GM18499 (cell line): ENCODE measurements at regions not wholly inside any gene's neighbourhood (a gene's known extent, or its start where the extent isn't known, plus 50 kb on each side); places are given as distances from the start of the nearest gene placed in this dataset.

Experiments
- ATAC-seq: cut with Tn5 transposase; IDR thresholded peaks from one replicate; pipeline ENCODE4 v1.9.1; 2021; ENCODE audit warnings: moderate number of reproducible peaks; ENCODE audit not compliant: insufficient read depth, unreplicated experiment

DNA sequence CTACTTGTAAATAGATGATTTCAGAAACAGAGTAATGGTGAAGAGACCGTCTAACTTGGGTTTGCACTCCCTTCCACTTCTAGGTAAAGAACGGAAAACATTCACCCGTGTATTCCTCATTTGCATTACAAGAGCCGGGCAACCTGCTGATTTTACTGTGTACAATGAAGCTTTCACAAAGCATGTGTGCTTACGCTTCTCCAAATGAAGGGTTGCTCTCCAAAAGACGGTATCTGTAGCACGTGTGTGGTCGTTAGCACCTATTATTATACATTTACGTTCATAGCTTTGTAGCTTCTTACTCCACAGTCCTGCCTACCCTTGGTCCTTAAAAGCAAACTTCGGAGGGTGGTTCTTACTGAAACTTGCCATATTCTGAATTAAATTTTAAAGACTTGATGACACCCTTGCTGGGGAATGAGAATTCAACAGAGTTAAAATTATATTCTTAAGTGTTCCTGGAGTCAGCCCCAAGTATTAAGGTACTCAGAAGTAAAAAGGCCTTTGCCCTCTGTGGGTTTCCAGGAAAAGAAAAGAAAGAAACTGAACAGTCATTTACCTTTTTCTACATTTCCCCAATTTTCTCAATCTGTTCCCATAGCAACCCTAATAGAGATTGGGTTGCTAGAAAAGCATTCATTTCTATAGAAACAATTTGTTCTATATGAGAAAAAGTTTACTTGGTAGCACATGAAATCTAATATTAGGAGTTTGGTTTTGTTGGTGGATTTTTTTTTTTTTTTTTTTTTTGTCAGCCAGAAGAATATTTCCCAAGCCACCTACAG, 61.9 kb upstream of the KCNG1 start:
- no peak for ATAC-seq

- ATAC-seq = no peak
Measured at GRCh38 chr20:51083447-51083846, 60.5 kb upstream of the KCNG1 start.

GRCh38 chr20:51082988-51083387, 60.1 kb upstream of the KCNG1 start:
- no peak for ATAC-seq

DNA sequence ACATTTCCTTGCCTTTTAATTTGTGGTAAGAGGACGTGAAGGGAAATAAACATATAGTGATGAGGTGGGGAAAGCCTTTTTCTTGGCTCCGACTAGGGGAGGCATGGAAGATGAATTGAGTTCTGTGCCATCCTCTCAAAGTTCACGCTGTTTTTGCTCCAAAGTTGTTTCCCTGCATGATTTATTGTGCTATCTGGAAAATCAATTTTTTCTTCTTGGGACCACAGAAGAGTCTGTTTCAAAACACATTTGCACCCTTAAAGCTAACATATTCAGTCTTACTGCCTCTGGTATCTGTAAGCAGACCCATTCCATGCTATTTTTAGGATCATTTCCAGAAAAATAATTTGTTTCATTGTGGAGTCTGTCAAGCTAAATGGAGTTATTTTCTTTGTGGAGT, 57.6 kb upstream of the KCNG1 start:
- ATAC-seq = no peak

DNA sequence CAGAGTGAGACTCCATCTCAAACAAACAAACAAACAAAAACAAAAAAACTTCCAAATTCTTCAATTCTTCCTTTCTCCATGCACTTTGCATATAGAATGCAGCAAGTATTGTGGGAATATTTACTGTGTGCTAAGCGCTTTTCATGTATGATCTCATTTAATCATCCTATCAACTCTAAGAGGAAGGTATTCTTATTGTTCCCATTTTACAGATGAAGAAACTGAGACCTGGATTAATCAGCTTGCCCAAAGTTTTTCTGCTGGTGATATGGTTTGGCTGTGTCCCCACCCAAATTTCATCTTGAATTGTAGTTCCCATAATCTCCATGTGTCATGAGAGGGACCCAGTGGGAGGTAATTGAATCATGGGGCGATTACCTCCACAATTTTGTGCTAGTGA, 56.6 kb upstream of the KCNG1 start:
- no peak for ATAC-seq

DNA sequence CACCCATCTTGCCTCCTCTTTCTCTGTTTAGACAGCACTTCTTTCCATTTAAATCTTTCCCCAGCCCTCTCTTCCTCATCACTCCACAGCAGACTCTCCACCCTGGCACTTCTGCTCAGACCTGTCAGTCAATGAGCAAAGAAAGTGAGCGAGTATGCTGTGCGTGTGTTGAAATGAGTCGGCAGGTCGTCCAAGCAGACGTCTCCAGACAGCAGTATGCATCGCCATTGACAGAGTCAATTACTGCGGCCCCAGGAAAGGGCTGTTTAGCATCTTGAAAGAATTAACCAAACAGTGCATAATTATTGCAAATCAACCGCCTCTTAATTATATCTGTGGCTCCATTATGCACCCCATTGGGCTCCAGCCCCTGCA, 54.8 kb upstream of the KCNG1 start:
- no peak for ATAC-seq

DNA sequence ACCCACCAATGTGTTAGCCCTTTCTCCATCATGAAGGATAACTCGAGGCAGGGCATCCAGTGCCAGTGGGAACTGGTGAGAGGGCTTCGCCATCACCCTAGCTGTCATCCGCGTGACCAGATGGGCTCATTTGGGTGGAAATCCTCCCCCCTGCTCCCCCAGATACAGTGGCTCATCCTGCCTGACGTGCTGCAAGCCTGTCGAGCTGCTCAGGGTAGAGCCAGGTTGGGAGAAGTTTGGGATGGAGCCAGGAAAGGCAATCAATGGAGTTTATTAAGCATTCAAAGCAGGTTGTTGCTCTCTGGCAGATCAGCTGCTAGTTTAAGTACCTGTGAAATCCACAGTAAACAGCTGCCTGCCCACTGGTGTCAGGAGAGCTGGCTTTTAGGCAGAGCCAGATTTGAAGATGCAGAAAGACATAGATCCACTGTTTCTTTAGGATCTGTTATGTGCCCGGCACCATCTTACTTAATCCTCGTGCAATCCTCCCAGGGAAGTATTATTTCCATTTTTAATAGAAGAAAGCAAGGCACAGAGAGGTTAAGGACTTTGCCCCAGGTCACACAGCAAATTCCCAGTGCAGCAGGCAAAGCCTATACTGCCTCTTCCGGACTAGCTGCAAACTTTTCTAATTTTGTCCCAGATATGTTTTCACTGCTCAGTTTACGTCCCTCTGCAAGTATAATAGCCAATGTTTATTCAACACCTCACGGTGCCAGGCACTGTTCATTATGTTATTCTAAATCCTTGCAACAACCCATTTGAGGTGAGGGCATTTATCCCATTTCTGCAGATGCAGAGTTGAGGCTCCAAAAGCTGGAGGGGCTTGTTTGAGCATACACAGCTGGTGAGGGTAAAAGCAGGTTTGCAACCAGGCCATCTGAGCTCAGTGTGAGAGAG, 54.1 kb upstream of the KCNG1 start:
- no peak for ATAC-seq

- no peak for ATAC-seq
Measured at GRCh38 chr20:51074062-51074461, 51.2 kb upstream of the KCNG1 start.
